ENCODE measurements at regions not wholly inside any gene's neighbourhood (a gene's known extent, or its start where the extent isn't known, plus 50 kb on each side); places are given as distances from the start of the nearest gene placed in this dataset.

- H3K9me3 ChIP-seq (replicated peaks in 1 of 2; ENCODE audit: control insufficient read depth in 1 of 2, insufficient read depth in 1 of 2, low read length in 2 of 2): no peaks in the 10 kb centered on the region
- H3K4me2 ChIP-seq (replicated peaks; ENCODE audit: extremely low read depth, low read length, poor library complexity, severe bottlenecking): no peak overlapping the region
- DNase-seq: no peak
- no peak overlapping the region for H2AFZ ChIP-seq (ENCODE audit: insufficient read depth, low read depth, low read length, poor library complexity, severe bottlenecking)
- H3K79me2 ChIP-seq (ENCODE audit: insufficient read depth, low read length): no peaks in the 10 kb centered on the region
- no peaks in the 10 kb centered on the region for H3K4me1 ChIP-seq (ENCODE audit: control insufficient read depth in 1 of 2, insufficient read depth in 2 of 2, low read length in 2 of 2)
- H3K27ac ChIP-seq (ENCODE audit: low read depth in 1 of 2, low read length in 2 of 2): no peak overlapping the region
- WGBS (ENCODE audit: insufficient coverage): 93% methylated on average over 2 of the region's 3 CpGs
- H3K4me3 Mint-ChIP-seq: no peak overlapping the region
- H3K4me3 ChIP-seq (replicated peaks in 1 of 3; ENCODE audit: low read depth in 2 of 3, low read length in 3 of 3): no peak overlapping the region
- intact Hi-C loops (cut with micrococcal nuclease): no loop called here
- H3K27ac Mint-ChIP-seq: no peak overlapping the region
- no peak overlapping the region for H3K9ac ChIP-seq (ENCODE audit: insufficient read depth, low read length, poor library complexity, severe bottlenecking)
- H3K36me3 ChIP-seq (replicated peaks in 1 of 2; ENCODE audit: control insufficient read depth in 1 of 2, insufficient read depth in 2 of 2, low read length in 2 of 2): no peaks in the 10 kb centered on the region
- TF ChIP-seq, protein P1, sequence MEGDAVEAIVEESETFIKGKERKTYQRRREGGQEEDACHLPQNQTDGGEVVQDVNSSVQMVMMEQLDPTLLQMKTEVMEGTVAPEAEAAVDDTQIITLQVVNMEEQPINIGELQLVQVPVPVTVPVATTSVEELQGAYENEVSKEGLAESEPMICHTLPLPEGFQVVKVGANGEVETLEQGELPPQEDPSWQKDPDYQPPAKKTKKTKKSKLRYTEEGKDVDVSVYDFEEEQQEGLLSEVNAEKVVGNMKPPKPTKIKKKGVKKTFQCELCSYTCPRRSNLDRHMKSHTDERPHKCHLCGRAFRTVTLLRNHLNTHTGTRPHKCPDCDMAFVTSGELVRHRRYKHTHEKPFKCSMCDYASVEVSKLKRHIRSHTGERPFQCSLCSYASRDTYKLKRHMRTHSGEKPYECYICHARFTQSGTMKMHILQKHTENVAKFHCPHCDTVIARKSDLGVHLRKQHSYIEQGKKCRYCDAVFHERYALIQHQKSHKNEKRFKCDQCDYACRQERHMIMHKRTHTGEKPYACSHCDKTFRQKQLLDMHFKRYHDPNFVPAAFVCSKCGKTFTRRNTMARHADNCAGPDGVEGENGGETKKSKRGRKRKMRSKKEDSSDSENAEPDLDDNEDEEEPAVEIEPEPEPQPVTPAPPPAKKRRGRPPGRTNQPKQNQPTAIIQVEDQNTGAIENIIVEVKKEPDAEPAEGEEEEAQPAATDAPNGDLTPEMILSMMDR (IDR thresholded peaks at IDR 0.05): no peak
- peaks cover 0 to 5% (median 2%) of the 10 kb centered on the region in 3 donors for H3K27me3 Mint-ChIP-seq (ENCODE audit: low read depth in 3 of 3)
- no peaks in the 10 kb centered on the region for H3K4me1 Mint-ChIP-seq
- no peaks in the 10 kb centered on the region for H3K27me3 ChIP-seq (ENCODE audit: control insufficient read depth in 2 of 2, insufficient read depth in 2 of 2, low read length in 2 of 2)
- no peaks in the 10 kb centered on the region for H3K36me3 Mint-ChIP-seq
- peaks cover 0 to 5% (median 0%) of the 10 kb centered on the region in 7 donors for H3K9me3 Mint-ChIP-seq
- H4K20me1 ChIP-seq (ENCODE audit: insufficient read depth, low read length): no peaks in the 10 kb centered on the region
Measured at GRCh38 chr7:97512441-97513207, 219.3 kb upstream of the TAC1 start.

- Histone ChIP-seq H3K9me3 (replicated peaks in 1 of 2; ENCODE audit: control insufficient read depth in 1 of 2, insufficient read depth in 1 of 2, low read length in 2 of 2) (no peaks in the 10 kb centered on the region), H3K4me2 (replicated peaks; ENCODE audit: extremely low read depth, low read length, poor library complexity, severe bottlenecking) (no peak overlapping the region), H3K4me3 (replicated peaks in 1 of 3; ENCODE audit: low read depth in 2 of 3, low read length in 3 of 3) (no peak overlapping the region), H3K79me2 (ENCODE audit: insufficient read depth, low read length) (no peaks in the 10 kb centered on the region), H3K9ac (ENCODE audit: insufficient read depth, low read length, poor library complexity, severe bottlenecking) (no peak overlapping the region), H3K27me3 (ENCODE audit: control insufficient read depth in 2 of 2, insufficient read depth in 2 of 2, low read length in 2 of 2) (no peaks in the 10 kb centered on the region), H3K36me3 (replicated peaks in 1 of 2; ENCODE audit: control insufficient read depth in 1 of 2, insufficient read depth in 2 of 2, low read length in 2 of 2) (no peaks in the 10 kb centered on the region), H4K20me1 (ENCODE audit: insufficient read depth, low read length) (no peaks in the 10 kb centered on the region), H3K4me1 (ENCODE audit: control insufficient read depth in 1 of 2, insufficient read depth in 2 of 2, low read length in 2 of 2) (no peaks in the 10 kb centered on the region), H2AFZ (ENCODE audit: insufficient read depth, low read depth, low read length, poor library complexity, severe bottlenecking) (no peak overlapping the region), H3K27ac (ENCODE audit: low read depth in 1 of 2, low read length in 2 of 2) (no peak overlapping the region)
- Mint-ChIP-seq H3K4me1 (no peaks in the 10 kb centered on the region), H3K9me3 (peaks cover 0 to 4% (median 0%) of the 10 kb centered on the region in 7 donors), H3K27me3 (ENCODE audit: low read depth in 3 of 3) (peaks cover 0 to 5% (median 0%) of the 10 kb centered on the region in 3 donors), H3K4me3 (no peak overlapping the region), H3K27ac (no peak overlapping the region), H3K36me3 (no peaks in the 10 kb centered on the region)
- intact Hi-C loops (cut with micrococcal nuclease): no loop called here
- DNase-seq: no peak
- TF ChIP-seq, protein P1 (IDR thresholded peaks at IDR 0.05): no peak
Measured at GRCh38 chr7:97513326-97513725, 218.6 kb upstream of the TAC1 start.

All from CD14-positive monocyte (primary cell).